IMR-90 (cell line): ENCODE measurements at regions not wholly inside any gene's neighbourhood (a gene's known extent, or its start where the extent isn't known, plus 50 kb on each side); places are given as distances from the start of the nearest gene placed in this dataset.

Experiments
- ATAC-seq: fragments of 200-7000 bp; cut with Tn5 transposase; 2 replicates; pipeline ENCODE4 v1.9.1; 2020; ENCODE audit warnings: low read depth, mild to moderate bottlenecking, moderate library complexity
- BruUV-seq: library from RNA; stranded (reverse); fragments of 400-500 nt; replicated peaks from 2 replicates; lab custom pipeline; 2021; lab: Mats Ljungman, UMichigan
- CTCF ChIA-PET: fragments of 300-600 bp; formaldehyde crosslinking; extraction: SDS; loops from one replicate; lab custom pipeline; 2021; ENCODE audit warnings: antibody characterized with exemption; lab: Yijun Ruan, JAX
- POLR2A ChIA-PET: fragments of 300-600 bp; sonication (Branson Sonifier 250); formaldehyde crosslinking; loops from one replicate; lab custom pipeline; 2022; ENCODE audit warnings: antibody characterized with exemption; ENCODE audit not compliant: unreplicated experiment; lab: Charles Lee
- DNase-seq: peaks from one replicate; pipeline ENCODE4 v3.0.0; 2013
- H2AFZ ChIP-seq: replicated peaks from 2 replicates; pipeline ENCODE3; 2013; ENCODE audit warnings: low read length, mild to moderate bottlenecking; ENCODE audit not compliant: poor library complexity
- H2AK5ac ChIP-seq: 2 replicates; pipeline ENCODE4 v1.6.1; 2013; ENCODE audit warnings: low read depth, low read length, inconsistent platforms
- H2AK9ac ChIP-seq: replicated peaks from 2 replicates; pipeline ENCODE3; 2013; ENCODE audit warnings: mild to moderate bottlenecking, low read depth, low read length, moderate library complexity; ENCODE audit not compliant: poor library complexity
- H2BK120ac ChIP-seq: 2 replicates; pipeline ENCODE4 v1.6.1; 2013; ENCODE audit warnings: low read depth, low read length, inconsistent platforms
- H2BK15ac ChIP-seq: 3 replicates; pipeline ENCODE4 v1.6.1; 2013; ENCODE audit warnings: low read depth, low read length, inconsistent platforms
- H2BK20ac ChIP-seq: 2 replicates; pipeline ENCODE4 v1.6.1; 2013; ENCODE audit warnings: low read depth, mild to moderate bottlenecking, inconsistent platforms, low read length, moderate library complexity
- H2BK5ac ChIP-seq: 2 replicates; pipeline ENCODE4 v1.6.1; 2013; ENCODE audit warnings: mild to moderate bottlenecking, low read depth, low read length, inconsistent platforms; ENCODE audit not compliant: poor library complexity, severe bottlenecking
- H3K14ac ChIP-seq: replicated peaks from 2 replicates; pipeline ENCODE4 v1.6.1; 2013; ENCODE audit warnings: low read depth, low read length, inconsistent platforms
- H3K18ac ChIP-seq: 2 replicates; pipeline ENCODE4 v1.6.1; 2013; ENCODE audit warnings: low read depth, low read length, control low read depth
- H3K23ac ChIP-seq: 2 replicates; pipeline ENCODE4 v1.6.1; 2013; ENCODE audit warnings: low read depth, low read length, inconsistent platforms
- H3K27ac ChIP-seq: 2 replicates; pipeline ENCODE4 v1.5.1; 2013; ENCODE audit warnings: mild to moderate bottlenecking, control low read depth, low read length; ENCODE audit not compliant: insufficient read depth
- H3K27me3 ChIP-seq: 2 replicates; pipeline ENCODE4 v1.6.1; 2013; ENCODE audit warnings: low read length; ENCODE audit not compliant: control insufficient read depth, insufficient read depth
- H3K36me3 ChIP-seq: 2 replicates; pipeline ENCODE4 v1.6.1; 2013; ENCODE audit warnings: low read length, mixed read lengths; ENCODE audit not compliant: control insufficient read depth, insufficient read depth
- H3K4ac ChIP-seq: 2 replicates; pipeline ENCODE4 v1.6.1; 2013; ENCODE audit warnings: low read depth, low read length, inconsistent platforms
- H3K4me1 ChIP-seq: 2 replicates; pipeline ENCODE4 v1.6.1; 2013; ENCODE audit warnings: low read length, mixed read lengths; ENCODE audit not compliant: control insufficient read depth, insufficient read depth
- H3K4me2 ChIP-seq: 2 replicates; pipeline ENCODE4 v1.6.1; 2013; ENCODE audit warnings: low read depth, mild to moderate bottlenecking, control low read depth, low read length, moderate library complexity
- H3K4me3 ChIP-seq: 2 replicates; pipeline ENCODE4 v1.5.1; 2013; ENCODE audit warnings: low read depth, mild to moderate bottlenecking, control low read depth, low read length, moderate library complexity; ENCODE audit not compliant: insufficient read depth
- H3K56ac ChIP-seq: 2 replicates; pipeline ENCODE4 v1.6.1; 2013; ENCODE audit warnings: low read length, inconsistent platforms; ENCODE audit not compliant: insufficient read depth; ENCODE audit errors: extremely low read depth
- H3K79me1 ChIP-seq, 2 experiments: 2 replicates each; pipeline ENCODE4 v1.6.1; 2013; ENCODE audit warnings: low read length in 2 of 2, inconsistent platforms in 1 of 2, low read depth in 1 of 2
- H3K9ac ChIP-seq: 2 replicates; pipeline ENCODE4 v1.6.1; 2013; ENCODE audit warnings: low read depth, low read length, control low read depth
- H3K9me1 ChIP-seq: 2 replicates; pipeline ENCODE4 v1.6.1; 2013; ENCODE audit warnings: low read length, inconsistent platforms; ENCODE audit not compliant: insufficient read depth
- H3K9me3 ChIP-seq: 2 replicates; pipeline ENCODE4 v1.6.1; 2013; ENCODE audit warnings: low read length; ENCODE audit not compliant: control insufficient read depth, insufficient read depth
- H4K20me1 ChIP-seq: 2 replicates; pipeline ENCODE4 v1.6.1; 2013; ENCODE audit warnings: low read length, inconsistent platforms; ENCODE audit not compliant: insufficient read depth
- H4K5ac ChIP-seq: 2 replicates; pipeline ENCODE4 v1.6.1; 2013; ENCODE audit warnings: mild to moderate bottlenecking, low read depth, low read length, control low read depth
- H4K8ac ChIP-seq, 2 experiments: 2 replicates each; pipeline ENCODE4 v1.6.1; 2013; ENCODE audit warnings: low read depth in 2 of 2, low read length in 2 of 2, control low read depth in 1 of 2, inconsistent platforms in 1 of 2
- H4K91ac ChIP-seq: 2 replicates; pipeline ENCODE4 v1.6.1; 2013; ENCODE audit warnings: low read depth, low read length, inconsistent platforms; ENCODE audit not compliant: insufficient read depth
- BHLHE40 ChIP-seq: fragments of 150-350 bp; IDR thresholded peaks from 2 replicates; pipeline ENCODE4 v1.6.1; 2016; ENCODE audit warnings: mild to moderate bottlenecking, low read depth, low read length
- CEBPB ChIP-seq: IDR thresholded peaks from 2 replicates; pipeline ENCODE4 v1.6.1; 2012; ENCODE audit warnings: low read depth, low read length, improper control_type of control experiment
- CHD1 ChIP-seq: IDR thresholded peaks from 2 replicates; pipeline ENCODE4 v1.6.1; 2012; ENCODE audit warnings: low read depth, low read length, improper control_type of control experiment
- FOS ChIP-seq: fragments of 150-350 bp; IDR thresholded peaks from 2 replicates; pipeline ENCODE4 v1.6.1; 2016; ENCODE audit warnings: low read depth, low read length
- MAFK ChIP-seq: IDR thresholded peaks from 2 replicates; pipeline ENCODE4 v1.6.1; 2012; ENCODE audit warnings: low read depth, low read length, improper control_type of control experiment
- MAZ ChIP-seq: IDR thresholded peaks from 2 replicates; pipeline ENCODE4 v1.6.1; 2012; ENCODE audit warnings: low read depth, mild to moderate bottlenecking, low read length, improper control_type of control experiment, moderate library complexity, borderline replicate concordance
- MXI1 ChIP-seq: IDR thresholded peaks from 2 replicates; pipeline ENCODE4 v1.6.1; 2012; ENCODE audit warnings: low read depth, mild to moderate bottlenecking, low read length, moderate library complexity, borderline replicate concordance
- NFE2L2 ChIP-seq: fragments of 150-350 bp; IDR thresholded peaks from 2 replicates; pipeline ENCODE4 v1.6.1; 2016; ENCODE audit warnings: low read depth, mild to moderate bottlenecking, low read length
- POLR2A ChIP-seq: IDR thresholded peaks from 2 replicates; pipeline ENCODE4 v1.6.1; 2012; ENCODE audit warnings: mild to moderate bottlenecking, low read depth, low read length
- RAD21 ChIP-seq: IDR thresholded peaks from 2 replicates; pipeline ENCODE4 v1.6.1; 2012; ENCODE audit warnings: low read length, improper control_type of control experiment
- RCOR1 ChIP-seq: IDR thresholded peaks from 2 replicates; pipeline ENCODE4 v1.6.1; 2012; ENCODE audit warnings: mild to moderate bottlenecking, low read length, improper control_type of control experiment; ENCODE audit not compliant: insufficient replicate concordance
- RFX5 ChIP-seq: IDR thresholded peaks from 2 replicates; pipeline ENCODE4 v1.8.0; 2012; ENCODE audit warnings: low read depth, mild to moderate bottlenecking, low read length, moderate library complexity
- SMC3 ChIP-seq: fragments of 150-350 bp; IDR thresholded peaks from 2 replicates; pipeline ENCODE4 v1.6.1; 2016; ENCODE audit warnings: low read depth, mild to moderate bottlenecking, antibody characterized with exemption, low read length, moderate library complexity
- WGBS, 2 experiments: methylation state at CpG; one replicate each; pipeline versions ENCODE4 v1.1.5 to v1.1.7; 2013; ENCODE audit warnings: missing lambda C conversion rate in 2 of 2; ENCODE audit not compliant: insufficient read length in 1 of 2; ENCODE audit errors: extremely low coverage in 2 of 2; 5-methylcytosine and 5-hydroxymethylcytosine counted together
- dilution Hi-C: fragments of 300-500 bp; cut with HindIII; formaldehyde crosslinking; loops from one replicate; pipeline ENCODE4 v1.14.3; 2018; ENCODE audit warnings: low sequenced_read_pairs; ENCODE audit not compliant: unreplicated experiment
- in situ Hi-C: fragments of 300-500 bp; cut with MboI; formaldehyde crosslinking; loops from 3 replicates; pipeline ENCODE4 v1.14.3; 2019; ENCODE audit warnings: low sequenced_read_pairs, inconsistent platforms, mixed read lengths
- intact Hi-C: fragments of 100-400 bp; cut with micrococcal nuclease; formaldehyde crosslinking; loops from 2 replicates; pipeline ENCODE4 v1.10.0; 2022
- TF ChIP-seq, protein P1 (sequence below): fragments of 150-350 bp; IDR thresholded peaks from 2 replicates; pipeline ENCODE4 v1.6.1; 2016; ENCODE audit warnings: low read depth, mild to moderate bottlenecking, low read length, moderate library complexity, borderline replicate concordance
- TF ChIP-seq, protein P2 (sequence below): conservative IDR thresholded peaks from 2 replicates; pipeline ENCODE4 v1.5.1; 2012; ENCODE audit warnings: mild to moderate bottlenecking, low read depth, low read length, improper control_type of control experiment
- TF ChIP-seq, protein P3 (sequence below): fragments of 150-350 bp; IDR thresholded peaks from 2 replicates; pipeline ENCODE4 v1.6.1; 2017; ENCODE audit warnings: mild to moderate bottlenecking, antibody characterized with exemption, low read length, low read depth

DNA sequence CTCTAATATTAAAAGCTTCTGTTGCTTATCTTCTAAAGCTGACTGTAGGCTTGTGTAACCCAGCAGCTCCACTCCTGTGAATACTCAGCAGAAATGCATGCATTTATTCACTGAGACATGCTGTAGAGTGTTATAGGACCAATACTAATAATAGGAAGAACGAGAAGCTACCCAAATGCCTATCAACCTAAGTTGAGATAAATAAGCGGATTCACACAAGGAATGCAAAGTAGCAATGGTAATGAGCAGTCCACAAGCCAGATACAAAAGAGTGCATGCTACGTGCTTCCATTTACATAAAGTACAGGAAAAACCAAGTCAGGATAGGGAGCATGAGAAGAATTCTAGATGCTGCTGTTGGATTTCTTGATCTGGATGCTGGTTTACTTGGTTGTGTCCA, 155.9 kb downstream of the AASDH start:
- H3K9ac ChIP-seq, result no peak overlapping the region
- WGBS, 2 experiments, result no CpG with 5 or more reads among the region's 3 CpGs
- no peak overlapping the region for H2AK9ac ChIP-seq
- no peak overlapping the region for H2BK20ac ChIP-seq
- intact Hi-C loops, result no loop called here
- H3K4me2 ChIP-seq, result no peak overlapping the region
- in situ Hi-C loops, result no loop called here
- H2AFZ ChIP-seq, result no peak overlapping the region
- no peak overlapping the region for H2BK120ac ChIP-seq
- H2BK15ac ChIP-seq, result no peak overlapping the region
- H3K4ac ChIP-seq, result no peak overlapping the region
- dilution Hi-C loops, result no loop called here
- H3K27ac ChIP-seq, result no peak overlapping the region
- no peaks in the 10 kb centered on the region for H3K9me1 ChIP-seq
- H4K5ac ChIP-seq, result no peak overlapping the region
- no peaks in the 10 kb centered on the region for H3K36me3 ChIP-seq
- no peak overlapping the region for H3K56ac ChIP-seq
- ChIA-PET POLR2A (no interaction called here), CTCF (no interaction called here)
- no peaks in the 10 kb centered on the region for H3K27me3 ChIP-seq
- H3K18ac ChIP-seq, result no peak overlapping the region
- no peaks in the 10 kb centered on the region for H3K79me1 ChIP-seq
- H4K8ac ChIP-seq, result no peak overlapping the region
- H4K91ac ChIP-seq, result no peak overlapping the region
- no peaks in the 10 kb centered on the region for H4K20me1 ChIP-seq
- no peaks in the 10 kb centered on the region for H3K4me1 ChIP-seq
- BruUV-seq, result no TSS peak
- H3K4me3 ChIP-seq, result no peak overlapping the region
- H2BK5ac ChIP-seq, result no peak overlapping the region
- no peak for ATAC-seq
- H2AK5ac ChIP-seq, result no peak overlapping the region
- H3K23ac ChIP-seq, result no peak overlapping the region
- no peaks in the 10 kb centered on the region for H3K9me3 ChIP-seq
- no peak for TF ChIP-seq BHLHE40
- no peak for TF ChIP-seq MAFK
- no peak for TF ChIP-seq NFE2L2
- no peak for TF ChIP-seq CEBPB
- TF ChIP-seq CHD1, result no peak
- TF ChIP-seq POLR2A, result no peak
- TF ChIP-seq SMC3, result no peak
- no peak for TF ChIP-seq MXI1
- no peak for TF ChIP-seq FOS
- TF ChIP-seq RCOR1, result no peak
- TF ChIP-seq, protein P1, sequence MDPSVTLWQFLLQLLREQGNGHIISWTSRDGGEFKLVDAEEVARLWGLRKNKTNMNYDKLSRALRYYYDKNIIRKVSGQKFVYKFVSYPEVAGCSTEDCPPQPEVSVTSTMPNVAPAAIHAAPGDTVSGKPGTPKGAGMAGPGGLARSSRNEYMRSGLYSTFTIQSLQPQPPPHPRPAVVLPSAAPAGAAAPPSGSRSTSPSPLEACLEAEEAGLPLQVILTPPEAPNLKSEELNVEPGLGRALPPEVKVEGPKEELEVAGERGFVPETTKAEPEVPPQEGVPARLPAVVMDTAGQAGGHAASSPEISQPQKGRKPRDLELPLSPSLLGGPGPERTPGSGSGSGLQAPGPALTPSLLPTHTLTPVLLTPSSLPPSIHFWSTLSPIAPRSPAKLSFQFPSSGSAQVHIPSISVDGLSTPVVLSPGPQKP, result no peak
- TF ChIP-seq RFX5, result no peak
- no peak for TF ChIP-seq MAZ
- TF ChIP-seq, protein P2, sequence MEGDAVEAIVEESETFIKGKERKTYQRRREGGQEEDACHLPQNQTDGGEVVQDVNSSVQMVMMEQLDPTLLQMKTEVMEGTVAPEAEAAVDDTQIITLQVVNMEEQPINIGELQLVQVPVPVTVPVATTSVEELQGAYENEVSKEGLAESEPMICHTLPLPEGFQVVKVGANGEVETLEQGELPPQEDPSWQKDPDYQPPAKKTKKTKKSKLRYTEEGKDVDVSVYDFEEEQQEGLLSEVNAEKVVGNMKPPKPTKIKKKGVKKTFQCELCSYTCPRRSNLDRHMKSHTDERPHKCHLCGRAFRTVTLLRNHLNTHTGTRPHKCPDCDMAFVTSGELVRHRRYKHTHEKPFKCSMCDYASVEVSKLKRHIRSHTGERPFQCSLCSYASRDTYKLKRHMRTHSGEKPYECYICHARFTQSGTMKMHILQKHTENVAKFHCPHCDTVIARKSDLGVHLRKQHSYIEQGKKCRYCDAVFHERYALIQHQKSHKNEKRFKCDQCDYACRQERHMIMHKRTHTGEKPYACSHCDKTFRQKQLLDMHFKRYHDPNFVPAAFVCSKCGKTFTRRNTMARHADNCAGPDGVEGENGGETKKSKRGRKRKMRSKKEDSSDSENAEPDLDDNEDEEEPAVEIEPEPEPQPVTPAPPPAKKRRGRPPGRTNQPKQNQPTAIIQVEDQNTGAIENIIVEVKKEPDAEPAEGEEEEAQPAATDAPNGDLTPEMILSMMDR, result no peak
- TF ChIP-seq, protein P3, sequence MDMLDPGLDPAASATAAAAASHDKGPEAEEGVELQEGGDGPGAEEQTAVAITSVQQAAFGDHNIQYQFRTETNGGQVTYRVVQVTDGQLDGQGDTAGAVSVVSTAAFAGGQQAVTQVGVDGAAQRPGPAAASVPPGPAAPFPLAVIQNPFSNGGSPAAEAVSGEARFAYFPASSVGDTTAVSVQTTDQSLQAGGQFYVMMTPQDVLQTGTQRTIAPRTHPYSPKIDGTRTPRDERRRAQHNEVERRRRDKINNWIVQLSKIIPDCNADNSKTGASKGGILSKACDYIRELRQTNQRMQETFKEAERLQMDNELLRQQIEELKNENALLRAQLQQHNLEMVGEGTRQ, result no peak
- TF ChIP-seq RAD21, result no peak
- DNase-seq, result no peak
- no peak overlapping the region for H3K14ac ChIP-seq
